K562 (cell line): ENCODE measurements at regions not wholly inside any gene's neighbourhood (a gene's known extent, or its start where the extent isn't known, plus 50 kb on each side); places are given as distances from the start of the nearest gene placed in this dataset.

Experiments
- ATF3 ChIP-seq, 2 experiments: fragments of 450-650 bp in 1 of 2; sonication (generic) in 1 of 2; formaldehyde crosslinking in 1 of 2; IDR thresholded peaks in 1 of 2; conservative IDR thresholded peaks in 1 of 2; 2 replicates each; pipeline versions ENCODE4 v1.6.1 to v1.8.1; 2016 to 2023; ENCODE audit warnings: mild to moderate bottlenecking in 2 of 2, moderate library complexity in 2 of 2, inconsistent platforms in 1 of 2, missing genetic modification reagents in 1 of 2
- BDP1 ChIP-seq: IDR thresholded peaks from 3 replicates; pipeline ENCODE4 v1.6.1; 2011; ENCODE audit not compliant: insufficient read length, insufficient read depth
- CHD7 ChIP-seq: fragments of 200-600 bp; sonication (generic); IDR thresholded peaks from one replicate; pipeline ENCODE4 v1.6.1; 2012; ENCODE audit warnings: mild to moderate bottlenecking, low read depth, low read length, inconsistent platforms
- HDAC3 ChIP-seq: fragments of 450-650 bp; IDR thresholded peaks from 2 replicates; pipeline ENCODE4 v1.6.1; 2018; ENCODE audit warnings: borderline replicate concordance, mild to moderate bottlenecking, moderate library complexity; ENCODE audit not compliant: partially characterized antibody
- MYC ChIP-seq, 2 experiments: fragments of 250-450 bp in 1 of 2; sonication (Bioruptor Pico) in 1 of 2; IDR thresholded peaks; 2 replicates each; pipeline versions ENCODE4 v1.5.1 to v1.6.1; 2012 to 2021; ENCODE audit warnings: low read depth in 2 of 2, borderline replicate concordance in 1 of 2, improper control_type of control experiment in 1 of 2, low read length in 1 of 2, mild to moderate bottlenecking in 1 of 2, moderate library complexity in 1 of 2
- PHTF2 ChIP-seq: fragments of 250-450 bp; sonication (Bioruptor Pico); IDR thresholded peaks from 2 replicates; pipeline ENCODE4 v1.5.0; 2021; ENCODE audit warnings: mild to moderate bottlenecking
- THRAP3 ChIP-seq: fragments of 450-650 bp; IDR thresholded peaks from 2 replicates; pipeline ENCODE4 v1.6.1; 2016; ENCODE audit warnings: mild to moderate bottlenecking, inconsistent platforms, borderline replicate concordance
- ZBTB26 ChIP-seq: fragments of 450-650 bp; formaldehyde crosslinking; IDR thresholded peaks from 2 replicates; pipeline ENCODE4 v1.4.0; 2022; ENCODE audit warnings: missing genetic modification characterization
- ZNF347 ChIP-seq: fragments of 450-650 bp; formaldehyde crosslinking; IDR thresholded peaks from 2 replicates; pipeline ENCODE4 v1.4.0; 2020; ENCODE audit warnings: low read depth, mild to moderate bottlenecking, moderate library complexity

- TF ChIP-seq CHD7, result no peak
- TF ChIP-seq BDP1, result no peak
- TF ChIP-seq THRAP3, result no peak
- TF ChIP-seq ATF3 (IDR thresholded peaks at IDR 0.05), result peak; percentile 77
- TF ChIP-seq ATF3 (CRISPR knock-in tag; conservative IDR thresholded peaks at IDR 0.05), result no peak
- no peak for TF ChIP-seq ZNF347 (CRISPR knock-in tag)
- no peak for TF ChIP-seq ZBTB26 (CRISPR knock-in tag)
- TF ChIP-seq PHTF2, result no peak
- no peak for TF ChIP-seq HDAC3
- no peak for TF ChIP-seq MYC (IDR thresholded peaks at IDR 0.05; ENCODE audit: low read depth, low read length)
- no peak for TF ChIP-seq MYC (CRISPR knock-in tag; IDR thresholded peaks at IDR 0.05; ENCODE audit: borderline replicate concordance, low read depth)
Observed at GRCh38 chr12:28781671-28782652, 367.1 kb upstream of the FAR2 start (continued).
